ENCODE measurements at regions not wholly inside any gene's neighbourhood (a gene's known extent, or its start where the extent isn't known, plus 50 kb on each side); places are given as distances from the start of the nearest gene placed in this dataset.

GRCh38 chr1:185400052-185400451 is 83.0 kb upstream of the IVNS1ABP start:
- TF ChIP-seq POLR2A (IDR thresholded peaks at IDR 0.05; ENCODE audit: low read depth, low read length): no peak
- TF ChIP-seq POLR2AphosphoS5 (IDR thresholded peaks at IDR 0.05; ENCODE audit: low read depth, low read length): no peak
